Stimulated activated memory B cell treated with anti-CD40 and anti-IgM and Interleukin-4, amounts not matched to agents 10 μg/mL and 1 μg/mL and 100 μg/mL, for 72 hours (primary cell): ENCODE measurements at regions not wholly inside any gene's neighbourhood (a gene's known extent, or its start where the extent isn't known, plus 50 kb on each side); places are given as distances from the start of the nearest gene placed in this dataset.

ENCODE experiments used
- ATAC-seq: fragments of 150-1000 bp; cut with Tn5 transposase; 2 replicates; pipeline ENCODE4 v1.10.0; 2021
- H3K27ac Mint-ChIP-seq: one replicate; pipeline ENCODE4 v1.8.0; 2022; ENCODE audit warnings: mild to moderate bottlenecking, mixed read lengths
- H3K27me3 Mint-ChIP-seq: one replicate; pipeline ENCODE4 v1.8.0; 2022; ENCODE audit warnings: mixed read lengths
- H3K36me3 Mint-ChIP-seq: one replicate; pipeline ENCODE4 v1.8.0; 2022; ENCODE audit warnings: mixed read lengths
- H3K4me1 Mint-ChIP-seq: one replicate; pipeline ENCODE4 v1.8.0; 2022; ENCODE audit warnings: mixed read lengths
- H3K4me3 Mint-ChIP-seq: one replicate; pipeline ENCODE4 v1.8.0; 2022; ENCODE audit warnings: mild to moderate bottlenecking, moderate library complexity, mixed read lengths
- H3K9me3 Mint-ChIP-seq: one replicate; pipeline ENCODE4 v1.8.0; 2022; ENCODE audit warnings: mixed read lengths

DNA sequence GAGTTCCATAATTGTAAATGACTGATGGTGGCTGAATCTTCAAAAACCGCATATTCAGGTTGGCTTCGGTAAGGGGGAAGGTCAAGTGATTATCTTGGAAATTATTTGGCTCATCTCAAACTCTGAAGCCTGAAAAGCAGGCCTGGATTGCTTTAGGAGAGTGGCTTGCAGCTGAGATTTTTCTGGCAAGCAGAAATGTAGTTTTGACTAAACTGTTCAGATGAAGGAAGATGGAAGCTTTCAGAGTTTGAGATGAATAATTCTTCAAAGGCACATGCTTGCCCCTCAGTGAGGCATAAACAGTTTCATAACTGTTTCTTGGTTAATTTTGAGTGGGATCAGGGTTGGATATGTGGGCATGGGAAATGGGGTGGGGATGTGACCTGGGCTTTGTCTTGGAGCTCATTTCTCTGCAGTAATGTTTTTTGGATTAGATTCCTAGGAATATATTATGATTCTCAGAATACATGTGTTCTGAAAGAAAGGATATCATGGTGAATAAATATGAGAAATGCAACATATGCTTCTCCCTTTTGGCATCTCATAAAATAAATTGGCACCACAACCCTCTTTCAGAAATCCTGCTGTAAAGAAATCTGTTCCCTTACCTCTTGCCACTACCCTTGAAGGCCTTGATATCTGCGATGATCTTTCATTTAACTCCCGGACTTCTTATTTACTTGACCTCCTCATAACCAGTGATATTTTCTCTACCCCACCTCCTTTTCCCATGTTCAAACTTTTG, 469.2 kb downstream of the ADRA2A start:
- no peak overlapping the region for H3K27ac Mint-ChIP-seq
- no peaks in the 10 kb centered on the region for H3K4me1 Mint-ChIP-seq
- no peak for ATAC-seq
- no peaks in the 10 kb centered on the region for H3K36me3 Mint-ChIP-seq
- H3K4me3 Mint-ChIP-seq: no peak overlapping the region
- H3K9me3 Mint-ChIP-seq: no peaks in the 10 kb centered on the region
- H3K27me3 Mint-ChIP-seq: no peaks in the 10 kb centered on the region

- ATAC-seq: no peak
- H3K27ac Mint-ChIP-seq: no peak overlapping the region
- no peaks in the 10 kb centered on the region for H3K4me1 Mint-ChIP-seq
- no peak overlapping the region for H3K4me3 Mint-ChIP-seq
- H3K9me3 Mint-ChIP-seq: no peaks in the 10 kb centered on the region
- no peaks in the 10 kb centered on the region for H3K27me3 Mint-ChIP-seq
- H3K36me3 Mint-ChIP-seq: no peaks in the 10 kb centered on the region
Observed at GRCh38 chr10:111548084-111548726, 471.4 kb downstream of the ADRA2A start.

GRCh38 chr10:111551001-111551400, 474.2 kb downstream of the ADRA2A start:
- no peaks in the 10 kb centered on the region for H3K27me3 Mint-ChIP-seq
- no peaks in the 10 kb centered on the region for H3K36me3 Mint-ChIP-seq
- ATAC-seq: no peak
- no peaks in the 10 kb centered on the region for H3K9me3 Mint-ChIP-seq
- no peak overlapping the region for H3K4me3 Mint-ChIP-seq
- no peaks in the 10 kb centered on the region for H3K4me1 Mint-ChIP-seq
- no peak overlapping the region for H3K27ac Mint-ChIP-seq

DNA sequence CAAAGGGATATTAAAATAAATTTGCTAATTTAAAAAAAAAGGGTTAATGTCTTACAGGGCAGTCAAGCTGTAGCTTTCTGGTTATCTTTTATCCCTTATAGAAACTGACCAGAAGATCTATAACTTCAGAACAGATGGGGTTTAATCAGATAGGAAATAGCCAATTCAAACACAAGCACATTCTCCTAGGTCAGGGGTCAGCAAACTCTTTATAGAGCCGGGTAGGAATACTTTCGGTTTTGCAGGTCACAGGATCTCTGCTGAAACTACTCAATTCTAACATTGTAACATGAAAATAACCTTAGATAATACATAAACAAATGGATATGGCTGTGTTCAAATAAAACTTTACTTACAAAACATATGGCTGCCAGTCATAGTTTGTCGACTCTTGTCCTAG, 479.8 kb downstream of the ADRA2A start:
- no peaks in the 10 kb centered on the region for H3K9me3 Mint-ChIP-seq
- no peak overlapping the region for H3K4me3 Mint-ChIP-seq
- ATAC-seq: no peak
- H3K27me3 Mint-ChIP-seq: peaks cover 12% of the 10 kb centered on the region
- H3K4me1 Mint-ChIP-seq: no peaks in the 10 kb centered on the region
- no peak overlapping the region for H3K27ac Mint-ChIP-seq
- H3K36me3 Mint-ChIP-seq: no peaks in the 10 kb centered on the region

DNA sequence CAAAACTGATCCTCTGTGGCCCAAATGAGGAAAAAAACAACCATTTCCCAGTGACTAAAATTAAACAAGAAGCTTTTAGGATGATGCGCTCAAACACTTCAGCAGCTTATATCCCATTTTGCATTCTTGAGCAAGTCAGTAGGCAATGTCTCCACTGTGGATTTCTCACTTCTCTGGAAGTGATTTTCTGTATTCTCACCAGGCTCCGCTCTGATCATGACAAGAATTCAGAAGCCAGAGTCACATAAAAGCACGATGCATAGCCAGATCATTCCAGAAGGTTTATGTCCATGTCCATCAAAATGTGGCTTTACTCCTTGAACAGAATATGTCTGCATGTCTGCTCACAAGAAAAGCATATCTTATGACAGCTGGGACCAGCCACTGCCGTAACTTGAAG, 481.4 kb downstream of the ADRA2A start:
- Mint-ChIP-seq H3K36me3 (no peaks in the 10 kb centered on the region), H3K27me3 (peaks cover 19% of the 10 kb centered on the region), H3K4me1 (no peaks in the 10 kb centered on the region), H3K27ac (no peak overlapping the region), H3K9me3 (no peaks in the 10 kb centered on the region), H3K4me3 (no peak overlapping the region)
- ATAC-seq: no peak

DNA sequence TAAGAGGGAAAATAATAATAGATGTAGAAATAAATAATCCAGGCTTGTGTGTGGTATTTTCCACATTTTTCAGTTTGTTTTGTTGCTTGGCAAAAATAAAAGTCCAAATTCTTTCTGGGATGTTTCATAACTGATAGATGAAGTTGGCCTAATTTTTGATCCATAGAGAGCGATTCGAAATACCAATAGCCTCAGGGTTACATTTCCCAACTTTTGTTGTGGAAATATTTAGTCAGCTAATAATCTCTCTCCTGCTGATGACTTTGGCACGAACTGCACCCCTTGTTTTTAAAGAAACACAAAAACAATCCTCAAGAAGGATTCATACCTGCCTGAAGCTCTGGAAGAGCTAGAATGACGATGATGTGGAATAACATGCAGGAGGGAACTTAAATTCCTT, 483.2 kb downstream of the ADRA2A start:
- no peaks in the 10 kb centered on the region for H3K4me1 Mint-ChIP-seq
- no peaks in the 10 kb centered on the region for H3K9me3 Mint-ChIP-seq
- no peak overlapping the region for H3K4me3 Mint-ChIP-seq
- no peaks in the 10 kb centered on the region for H3K36me3 Mint-ChIP-seq
- H3K27ac Mint-ChIP-seq: no peak overlapping the region
- peaks cover 19% of the 10 kb centered on the region for H3K27me3 Mint-ChIP-seq
- ATAC-seq: no peak

DNA sequence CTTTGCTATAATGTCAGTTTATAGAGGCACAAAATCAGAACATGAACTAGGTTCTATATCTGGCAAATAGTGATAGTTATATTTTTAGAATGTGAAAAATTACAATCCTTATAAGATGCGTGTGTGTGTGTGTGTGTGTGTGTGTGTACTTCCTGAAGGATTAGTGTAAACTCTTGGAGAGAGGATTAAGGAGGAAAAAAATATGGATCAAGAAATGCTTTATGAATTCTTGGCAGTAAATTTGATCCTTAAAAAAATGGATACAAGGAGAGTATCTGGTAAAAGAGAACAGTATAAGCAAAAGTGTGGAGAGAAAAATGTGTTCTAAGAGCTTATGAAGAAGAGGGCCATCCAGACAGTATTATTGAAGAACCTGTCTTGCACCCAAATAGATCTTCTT, 484.3 kb downstream of the ADRA2A start:
- Mint-ChIP-seq H3K4me3 (no peak overlapping the region), H3K4me1 (no peaks in the 10 kb centered on the region), H3K27ac (no peak overlapping the region), H3K27me3 (peaks cover 19% of the 10 kb centered on the region), H3K36me3 (no peaks in the 10 kb centered on the region), H3K9me3 (no peaks in the 10 kb centered on the region)
- ATAC-seq: no peak

DNA sequence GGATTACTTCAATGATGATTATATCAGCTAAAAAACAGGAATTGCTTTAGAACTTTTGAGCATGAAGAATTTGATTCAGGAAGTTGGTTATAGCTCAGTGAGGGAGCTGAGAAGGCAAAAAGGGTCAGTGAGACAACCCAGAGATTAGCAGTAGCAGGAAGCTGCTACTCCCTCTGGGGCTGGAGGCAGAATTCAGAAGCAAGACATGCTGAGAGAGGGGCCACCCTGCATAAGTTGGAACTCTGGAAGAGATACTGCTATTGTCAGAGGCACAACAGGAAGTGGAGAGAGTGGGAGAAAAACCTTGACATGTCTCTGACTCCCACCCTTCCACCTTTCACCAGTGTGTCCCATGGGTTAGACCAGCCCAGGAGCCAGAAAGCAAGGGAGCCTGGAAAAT, 488.7 kb downstream of the ADRA2A start:
- Mint-ChIP-seq H3K27ac (no peak overlapping the region), H3K4me3 (no peak overlapping the region), H3K36me3 (no peaks in the 10 kb centered on the region), H3K4me1 (no peaks in the 10 kb centered on the region), H3K9me3 (peaks cover 4% of the 10 kb centered on the region), H3K27me3 (peaks cover 18% of the 10 kb centered on the region)
- no peak for ATAC-seq

GRCh38 chr10:111578076-111578475, 501.2 kb downstream of the ADRA2A start:
- no peak overlapping the region for H3K27ac Mint-ChIP-seq
- peaks cover 23% of the 10 kb centered on the region for H3K27me3 Mint-ChIP-seq
- no peaks in the 10 kb centered on the region for H3K9me3 Mint-ChIP-seq
- H3K36me3 Mint-ChIP-seq: no peaks in the 10 kb centered on the region
- no peak for ATAC-seq
- no peaks in the 10 kb centered on the region for H3K4me1 Mint-ChIP-seq
- no peak overlapping the region for H3K4me3 Mint-ChIP-seq

DNA sequence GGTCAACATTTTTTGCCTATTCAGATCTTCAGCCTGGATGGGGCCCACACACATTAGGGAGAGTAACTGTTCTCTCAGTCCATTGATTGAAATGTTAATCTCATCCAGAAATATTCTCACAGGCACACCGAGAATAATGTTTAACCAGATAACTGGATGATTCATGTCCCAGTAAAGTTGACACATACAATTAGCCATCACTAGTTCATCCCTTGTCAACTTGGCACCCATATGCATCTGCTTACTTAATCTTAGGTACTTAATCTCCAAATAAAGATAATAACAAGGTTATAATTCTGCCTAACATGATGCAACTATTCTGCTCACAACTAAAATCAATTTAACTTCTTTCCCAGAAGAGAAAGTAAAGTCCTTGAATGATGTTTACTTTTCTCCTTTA, 502.6 kb downstream of the ADRA2A start:
- Mint-ChIP-seq H3K9me3 (no peaks in the 10 kb centered on the region), H3K4me3 (no peak overlapping the region), H3K27ac (no peak overlapping the region), H3K36me3 (no peaks in the 10 kb centered on the region), H3K27me3 (peaks cover 23% of the 10 kb centered on the region), H3K4me1 (no peaks in the 10 kb centered on the region)
- no peak for ATAC-seq

GRCh38 chr10:111590703-111591102, 513.9 kb downstream of the ADRA2A start:
- no peaks in the 10 kb centered on the region for H3K36me3 Mint-ChIP-seq
- H3K4me1 Mint-ChIP-seq: no peaks in the 10 kb centered on the region
- ATAC-seq: no peak
- H3K9me3 Mint-ChIP-seq: no peaks in the 10 kb centered on the region
- no peak overlapping the region for H3K27ac Mint-ChIP-seq
- H3K4me3 Mint-ChIP-seq: no peak overlapping the region
- no peaks in the 10 kb centered on the region for H3K27me3 Mint-ChIP-seq

DNA sequence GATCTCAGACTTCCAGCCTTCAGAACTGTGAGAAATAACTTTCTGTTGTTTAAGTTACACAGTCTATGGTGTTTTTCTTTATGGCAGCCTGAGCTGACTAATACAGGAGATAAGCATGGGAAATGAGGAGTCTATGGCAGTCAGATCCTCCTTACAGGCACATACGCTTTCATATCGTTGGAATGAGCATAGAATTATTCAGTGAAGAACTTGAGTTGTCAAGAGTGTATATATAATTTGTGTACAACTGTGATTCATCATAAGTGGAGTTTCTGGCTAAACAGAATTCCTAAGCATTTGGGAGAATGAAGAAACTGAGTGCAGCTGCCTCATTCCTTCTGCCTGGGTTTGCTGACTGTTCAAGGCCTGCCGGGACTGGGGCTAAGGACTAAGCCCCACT, 516.7 kb downstream of the ADRA2A start:
- no peaks in the 10 kb centered on the region for H3K36me3 Mint-ChIP-seq
- no peak overlapping the region for H3K27ac Mint-ChIP-seq
- H3K4me3 Mint-ChIP-seq: no peak overlapping the region
- H3K9me3 Mint-ChIP-seq: no peaks in the 10 kb centered on the region
- no peaks in the 10 kb centered on the region for H3K4me1 Mint-ChIP-seq
- no peak for ATAC-seq
- no peaks in the 10 kb centered on the region for H3K27me3 Mint-ChIP-seq

DNA sequence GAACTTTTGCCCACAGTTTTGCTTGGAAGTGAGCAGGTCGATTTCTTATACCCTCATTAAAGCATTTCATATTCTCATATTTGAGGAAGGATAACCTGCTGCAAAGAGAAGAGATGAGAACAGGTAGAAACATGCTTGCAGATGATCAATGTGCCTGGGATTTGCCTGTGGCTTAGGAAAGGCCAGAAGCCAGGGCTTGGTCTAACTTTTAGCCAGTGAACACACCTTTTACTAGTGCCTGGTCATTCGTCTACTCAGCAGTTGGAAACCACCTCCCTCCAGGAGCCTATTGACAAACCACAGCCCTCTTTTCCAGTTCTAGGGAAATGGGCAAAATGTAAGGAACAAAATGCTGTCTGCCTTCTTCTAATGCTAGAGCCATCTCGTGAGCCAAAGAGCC, 518.3 kb downstream of the ADRA2A start:
- ATAC-seq: no peak
- no peaks in the 10 kb centered on the region for H3K36me3 Mint-ChIP-seq
- H3K9me3 Mint-ChIP-seq: no peaks in the 10 kb centered on the region

DNA sequence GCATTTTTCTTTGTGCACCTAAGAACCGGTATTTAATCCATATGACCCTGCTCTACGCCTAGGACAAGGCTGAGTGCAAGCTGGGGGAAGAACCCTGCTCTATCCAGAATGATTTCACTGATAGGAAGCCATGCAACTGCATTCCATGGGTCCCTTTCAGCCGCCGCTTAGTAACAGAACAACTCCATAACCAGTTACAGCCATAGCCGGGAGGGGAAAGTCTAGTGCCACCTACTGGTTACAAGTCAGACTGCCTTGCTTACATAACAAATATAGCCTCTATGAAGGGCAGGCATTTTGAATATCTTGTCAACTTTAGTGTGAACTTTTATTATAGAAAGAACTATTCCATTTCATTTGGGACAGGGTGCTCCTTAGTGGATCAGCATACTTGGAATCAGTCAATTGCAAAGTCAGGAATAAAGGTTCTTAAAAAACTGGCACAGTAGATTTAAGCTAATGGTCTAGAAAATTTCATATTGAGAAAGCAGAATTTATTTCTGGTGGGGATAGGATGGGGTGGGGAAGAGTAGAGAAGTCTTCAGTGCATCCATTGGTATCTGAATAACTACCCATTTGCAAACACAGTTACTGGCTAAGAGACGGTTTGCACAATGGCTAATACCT, 521.7 kb downstream of the ADRA2A start:
- Mint-ChIP-seq H3K27me3 (no peaks in the 10 kb centered on the region), H3K9me3 (no peaks in the 10 kb centered on the region), H3K4me1 (no peaks in the 10 kb centered on the region), H3K36me3 (no peaks in the 10 kb centered on the region), H3K4me3 (no peak overlapping the region), H3K27ac (no peak overlapping the region)
- ATAC-seq: peak; percentile 72

More for the DNA sequence above, 518.3 kb downstream of the ADRA2A start:
- Mint-ChIP-seq H3K4me3 (no peak overlapping the region), H3K27me3 (no peaks in the 10 kb centered on the region), H3K4me1 (no peaks in the 10 kb centered on the region), H3K27ac (no peak overlapping the region)

- no peak overlapping the region for H3K4me3 Mint-ChIP-seq
- no peaks in the 10 kb centered on the region for H3K36me3 Mint-ChIP-seq
- H3K9me3 Mint-ChIP-seq: no peaks in the 10 kb centered on the region
- no peaks in the 10 kb centered on the region for H3K4me1 Mint-ChIP-seq
- no peak for ATAC-seq
- H3K27ac Mint-ChIP-seq: no peak overlapping the region
- H3K27me3 Mint-ChIP-seq: peaks cover 8% of the 10 kb centered on the region
Observed at GRCh38 chr10:111599943-111600342, 523.1 kb downstream of the ADRA2A start.

DNA sequence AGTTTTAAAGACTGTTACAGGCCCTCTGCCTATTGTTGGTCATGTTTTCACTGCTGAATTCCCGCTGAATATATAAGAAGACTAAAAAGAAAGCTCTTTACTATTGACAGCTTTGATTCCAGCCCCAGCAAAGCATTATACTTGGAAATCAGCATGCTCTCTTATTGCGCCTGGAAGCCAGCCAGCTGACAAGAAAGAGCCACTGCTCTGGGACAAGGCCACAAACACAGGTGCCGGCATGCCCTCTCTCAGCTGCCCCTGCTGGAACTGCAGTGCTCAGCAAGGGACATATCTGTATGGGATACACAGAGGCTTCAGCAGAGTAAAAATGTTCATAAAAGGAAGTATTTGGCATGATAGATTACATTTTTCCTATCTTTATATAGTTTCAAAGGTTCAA, 523.9 kb downstream of the ADRA2A start:
- no peaks in the 10 kb centered on the region for H3K9me3 Mint-ChIP-seq
- no peaks in the 10 kb centered on the region for H3K36me3 Mint-ChIP-seq
- H3K4me3 Mint-ChIP-seq: no peak overlapping the region
- H3K4me1 Mint-ChIP-seq: no peaks in the 10 kb centered on the region
- H3K27me3 Mint-ChIP-seq: peaks cover 16% of the 10 kb centered on the region
- H3K27ac Mint-ChIP-seq: no peak overlapping the region
- no peak for ATAC-seq
